ENCODE measurements at regions not wholly inside any gene's neighbourhood (a gene's known extent, or its start where the extent isn't known, plus 50 kb on each side); places are given as distances from the start of the nearest gene placed in this dataset.

- TF ChIP-seq EZH2phosphoT487 (IDR thresholded peaks at IDR 0.05; ENCODE audit: low read depth, severe bottlenecking, unreplicated experiment) = no peak
- no peak for TF ChIP-seq CTCF (IDR thresholded peaks at IDR 0.05; ENCODE audit: poor library complexity)
Observed at GRCh38 chr9:16153741-16154140, 600.9 kb downstream of the CCDC171 start.
